IMR-90 (cell line): ENCODE measurements at regions not wholly inside any gene's neighbourhood (a gene's known extent, or its start where the extent isn't known, plus 50 kb on each side); places are given as distances from the start of the nearest gene placed in this dataset.

ENCODE experiments used
- ATAC-seq: fragments of 200-7000 bp; cut with Tn5 transposase; 2 replicates; pipeline ENCODE4 v1.9.1; 2020; ENCODE audit warnings: low read depth, mild to moderate bottlenecking, moderate library complexity
- BruUV-seq: library from RNA; stranded (reverse); fragments of 400-500 nt; replicated peaks from 2 replicates; lab custom pipeline; 2021; lab: Mats Ljungman, UMichigan
- CTCF ChIA-PET: fragments of 300-600 bp; formaldehyde crosslinking; extraction: SDS; loops from one replicate; lab custom pipeline; 2021; ENCODE audit warnings: antibody characterized with exemption; lab: Yijun Ruan, JAX
- POLR2A ChIA-PET: fragments of 300-600 bp; sonication (Branson Sonifier 250); formaldehyde crosslinking; loops from one replicate; lab custom pipeline; 2022; ENCODE audit warnings: antibody characterized with exemption; ENCODE audit not compliant: unreplicated experiment; lab: Charles Lee
- DNase-seq: peaks from one replicate; pipeline ENCODE4 v3.0.0; 2013
- H2AFZ ChIP-seq: replicated peaks from 2 replicates; pipeline ENCODE3; 2013; ENCODE audit warnings: low read length, mild to moderate bottlenecking; ENCODE audit not compliant: poor library complexity
- H2AK5ac ChIP-seq: 2 replicates; pipeline ENCODE4 v1.6.1; 2013; ENCODE audit warnings: low read depth, low read length, inconsistent platforms
- H2AK9ac ChIP-seq: replicated peaks from 2 replicates; pipeline ENCODE3; 2013; ENCODE audit warnings: mild to moderate bottlenecking, low read depth, low read length, moderate library complexity; ENCODE audit not compliant: poor library complexity
- H2BK120ac ChIP-seq: 2 replicates; pipeline ENCODE4 v1.6.1; 2013; ENCODE audit warnings: low read depth, low read length, inconsistent platforms
- H2BK15ac ChIP-seq: 3 replicates; pipeline ENCODE4 v1.6.1; 2013; ENCODE audit warnings: low read depth, low read length, inconsistent platforms
- H2BK20ac ChIP-seq: 2 replicates; pipeline ENCODE4 v1.6.1; 2013; ENCODE audit warnings: low read depth, mild to moderate bottlenecking, inconsistent platforms, low read length, moderate library complexity
- H2BK5ac ChIP-seq: 2 replicates; pipeline ENCODE4 v1.6.1; 2013; ENCODE audit warnings: mild to moderate bottlenecking, low read depth, low read length, inconsistent platforms; ENCODE audit not compliant: poor library complexity, severe bottlenecking
- H3K14ac ChIP-seq: replicated peaks from 2 replicates; pipeline ENCODE4 v1.6.1; 2013; ENCODE audit warnings: low read depth, low read length, inconsistent platforms
- H3K18ac ChIP-seq: 2 replicates; pipeline ENCODE4 v1.6.1; 2013; ENCODE audit warnings: low read depth, low read length, control low read depth
- H3K23ac ChIP-seq: 2 replicates; pipeline ENCODE4 v1.6.1; 2013; ENCODE audit warnings: low read depth, low read length, inconsistent platforms
- H3K27ac ChIP-seq: 2 replicates; pipeline ENCODE4 v1.5.1; 2013; ENCODE audit warnings: mild to moderate bottlenecking, control low read depth, low read length; ENCODE audit not compliant: insufficient read depth
- H3K27me3 ChIP-seq: 2 replicates; pipeline ENCODE4 v1.6.1; 2013; ENCODE audit warnings: low read length; ENCODE audit not compliant: control insufficient read depth, insufficient read depth
- H3K36me3 ChIP-seq: 2 replicates; pipeline ENCODE4 v1.6.1; 2013; ENCODE audit warnings: low read length, mixed read lengths; ENCODE audit not compliant: control insufficient read depth, insufficient read depth
- H3K4ac ChIP-seq: 2 replicates; pipeline ENCODE4 v1.6.1; 2013; ENCODE audit warnings: low read depth, low read length, inconsistent platforms
- H3K4me1 ChIP-seq: 2 replicates; pipeline ENCODE4 v1.6.1; 2013; ENCODE audit warnings: low read length, mixed read lengths; ENCODE audit not compliant: control insufficient read depth, insufficient read depth
- H3K4me2 ChIP-seq: 2 replicates; pipeline ENCODE4 v1.6.1; 2013; ENCODE audit warnings: low read depth, mild to moderate bottlenecking, control low read depth, low read length, moderate library complexity
- H3K4me3 ChIP-seq: 2 replicates; pipeline ENCODE4 v1.5.1; 2013; ENCODE audit warnings: low read depth, mild to moderate bottlenecking, control low read depth, low read length, moderate library complexity; ENCODE audit not compliant: insufficient read depth
- H3K56ac ChIP-seq: 2 replicates; pipeline ENCODE4 v1.6.1; 2013; ENCODE audit warnings: low read length, inconsistent platforms; ENCODE audit not compliant: insufficient read depth; ENCODE audit errors: extremely low read depth
- H3K79me1 ChIP-seq, 2 experiments: 2 replicates each; pipeline ENCODE4 v1.6.1; 2013; ENCODE audit warnings: low read length in 2 of 2, inconsistent platforms in 1 of 2, low read depth in 1 of 2
- H3K9ac ChIP-seq: 2 replicates; pipeline ENCODE4 v1.6.1; 2013; ENCODE audit warnings: low read depth, low read length, control low read depth
- H3K9me1 ChIP-seq: 2 replicates; pipeline ENCODE4 v1.6.1; 2013; ENCODE audit warnings: low read length, inconsistent platforms; ENCODE audit not compliant: insufficient read depth
- H3K9me3 ChIP-seq: 2 replicates; pipeline ENCODE4 v1.6.1; 2013; ENCODE audit warnings: low read length; ENCODE audit not compliant: control insufficient read depth, insufficient read depth
- H4K20me1 ChIP-seq: 2 replicates; pipeline ENCODE4 v1.6.1; 2013; ENCODE audit warnings: low read length, inconsistent platforms; ENCODE audit not compliant: insufficient read depth
- H4K5ac ChIP-seq: 2 replicates; pipeline ENCODE4 v1.6.1; 2013; ENCODE audit warnings: mild to moderate bottlenecking, low read depth, low read length, control low read depth
- H4K8ac ChIP-seq, 2 experiments: 2 replicates each; pipeline ENCODE4 v1.6.1; 2013; ENCODE audit warnings: low read depth in 2 of 2, low read length in 2 of 2, control low read depth in 1 of 2, inconsistent platforms in 1 of 2
- H4K91ac ChIP-seq: 2 replicates; pipeline ENCODE4 v1.6.1; 2013; ENCODE audit warnings: low read depth, low read length, inconsistent platforms; ENCODE audit not compliant: insufficient read depth
- BHLHE40 ChIP-seq: fragments of 150-350 bp; IDR thresholded peaks from 2 replicates; pipeline ENCODE4 v1.6.1; 2016; ENCODE audit warnings: mild to moderate bottlenecking, low read depth, low read length
- CEBPB ChIP-seq: IDR thresholded peaks from 2 replicates; pipeline ENCODE4 v1.6.1; 2012; ENCODE audit warnings: low read depth, low read length, improper control_type of control experiment
- FOS ChIP-seq: fragments of 150-350 bp; IDR thresholded peaks from 2 replicates; pipeline ENCODE4 v1.6.1; 2016; ENCODE audit warnings: low read depth, low read length
- MAZ ChIP-seq: IDR thresholded peaks from 2 replicates; pipeline ENCODE4 v1.6.1; 2012; ENCODE audit warnings: low read depth, mild to moderate bottlenecking, low read length, improper control_type of control experiment, moderate library complexity, borderline replicate concordance
- MXI1 ChIP-seq: IDR thresholded peaks from 2 replicates; pipeline ENCODE4 v1.6.1; 2012; ENCODE audit warnings: low read depth, mild to moderate bottlenecking, low read length, moderate library complexity, borderline replicate concordance
- NFE2L2 ChIP-seq: fragments of 150-350 bp; IDR thresholded peaks from 2 replicates; pipeline ENCODE4 v1.6.1; 2016; ENCODE audit warnings: low read depth, mild to moderate bottlenecking, low read length
- WGBS, 2 experiments: methylation state at CpG; one replicate each; pipeline versions ENCODE4 v1.1.5 to v1.1.7; 2013; ENCODE audit warnings: missing lambda C conversion rate in 2 of 2; ENCODE audit not compliant: insufficient read length in 1 of 2; ENCODE audit errors: extremely low coverage in 2 of 2; 5-methylcytosine and 5-hydroxymethylcytosine counted together
- dilution Hi-C: fragments of 300-500 bp; cut with HindIII; formaldehyde crosslinking; loops from one replicate; pipeline ENCODE4 v1.14.3; 2018; ENCODE audit warnings: low sequenced_read_pairs; ENCODE audit not compliant: unreplicated experiment
- in situ Hi-C: fragments of 300-500 bp; cut with MboI; formaldehyde crosslinking; loops from 3 replicates; pipeline ENCODE4 v1.14.3; 2019; ENCODE audit warnings: low sequenced_read_pairs, inconsistent platforms, mixed read lengths
- intact Hi-C: fragments of 100-400 bp; cut with micrococcal nuclease; formaldehyde crosslinking; loops from 2 replicates; pipeline ENCODE4 v1.10.0; 2022
- TF ChIP-seq, protein P1 (sequence below): fragments of 150-350 bp; IDR thresholded peaks from 2 replicates; pipeline ENCODE4 v1.6.1; 2017; ENCODE audit warnings: mild to moderate bottlenecking, antibody characterized with exemption, low read length, low read depth
- TF ChIP-seq, protein P2 (sequence below): fragments of 150-350 bp; IDR thresholded peaks from 2 replicates; pipeline ENCODE4 v1.6.1; 2016; ENCODE audit warnings: low read depth, mild to moderate bottlenecking, low read length, moderate library complexity, borderline replicate concordance

GRCh38 chr2:128684523-128684922 is 365.9 kb upstream of the HS6ST1 start:
- POLR2A ChIA-PET = no interaction called here

More at GRCh38 chr2:128684523-128684922, 365.9 kb upstream of the HS6ST1 start:
- intact Hi-C loops = no loop called here
- ATAC-seq (no peak), DNase-seq (no peak)
- H3K4me3 ChIP-seq = no peak overlapping the region
- no peak overlapping the region for H4K5ac ChIP-seq
- H4K20me1 ChIP-seq = no peaks in the 10 kb centered on the region
- no peak overlapping the region for H3K14ac ChIP-seq
- no peak overlapping the region for H2AFZ ChIP-seq
- no TSS peak for BruUV-seq
- no peak for TF ChIP-seq MXI1
- no peak for TF ChIP-seq CEBPB
- TF ChIP-seq MAZ = no peak
- TF ChIP-seq, protein P1, sequence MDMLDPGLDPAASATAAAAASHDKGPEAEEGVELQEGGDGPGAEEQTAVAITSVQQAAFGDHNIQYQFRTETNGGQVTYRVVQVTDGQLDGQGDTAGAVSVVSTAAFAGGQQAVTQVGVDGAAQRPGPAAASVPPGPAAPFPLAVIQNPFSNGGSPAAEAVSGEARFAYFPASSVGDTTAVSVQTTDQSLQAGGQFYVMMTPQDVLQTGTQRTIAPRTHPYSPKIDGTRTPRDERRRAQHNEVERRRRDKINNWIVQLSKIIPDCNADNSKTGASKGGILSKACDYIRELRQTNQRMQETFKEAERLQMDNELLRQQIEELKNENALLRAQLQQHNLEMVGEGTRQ = no peak
- TF ChIP-seq, protein P2, sequence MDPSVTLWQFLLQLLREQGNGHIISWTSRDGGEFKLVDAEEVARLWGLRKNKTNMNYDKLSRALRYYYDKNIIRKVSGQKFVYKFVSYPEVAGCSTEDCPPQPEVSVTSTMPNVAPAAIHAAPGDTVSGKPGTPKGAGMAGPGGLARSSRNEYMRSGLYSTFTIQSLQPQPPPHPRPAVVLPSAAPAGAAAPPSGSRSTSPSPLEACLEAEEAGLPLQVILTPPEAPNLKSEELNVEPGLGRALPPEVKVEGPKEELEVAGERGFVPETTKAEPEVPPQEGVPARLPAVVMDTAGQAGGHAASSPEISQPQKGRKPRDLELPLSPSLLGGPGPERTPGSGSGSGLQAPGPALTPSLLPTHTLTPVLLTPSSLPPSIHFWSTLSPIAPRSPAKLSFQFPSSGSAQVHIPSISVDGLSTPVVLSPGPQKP = no peak
- no peak for TF ChIP-seq FOS
- no peak for TF ChIP-seq BHLHE40
- TF ChIP-seq NFE2L2 = no peak
- no peak overlapping the region for H2AK5ac ChIP-seq
- no CpG with 5 or more reads among the region's 2 CpGs for WGBS, 2 experiments
- CTCF ChIA-PET = no interaction called here
- H3K23ac ChIP-seq = no peak overlapping the region
- H3K4me1 ChIP-seq = no peaks in the 10 kb centered on the region
- in situ Hi-C loops = no loop called here
- no peaks in the 10 kb centered on the region for H3K9me3 ChIP-seq
- no peak overlapping the region for H3K27ac ChIP-seq
- H3K27me3 ChIP-seq = peaks cover 9% of the 10 kb centered on the region; the same call in 1 of the 2 replicates
- no peak overlapping the region for H4K8ac ChIP-seq
- H2BK15ac ChIP-seq = no peak overlapping the region
- no peak overlapping the region for H2BK20ac ChIP-seq
- H3K9me1 ChIP-seq = no peaks in the 10 kb centered on the region
- H3K79me1 ChIP-seq = no peaks in the 10 kb centered on the region
- no peak overlapping the region for H2AK9ac ChIP-seq
- no peak overlapping the region for H3K18ac ChIP-seq
- H4K91ac ChIP-seq = no peak overlapping the region
- H3K9ac ChIP-seq = no peak overlapping the region
- no peak overlapping the region for H3K4me2 ChIP-seq
- no peak overlapping the region for H3K56ac ChIP-seq
- no peak overlapping the region for H2BK120ac ChIP-seq
- no peak overlapping the region for H3K4ac ChIP-seq
- dilution Hi-C loops = no loop called here
- H2BK5ac ChIP-seq = no peak overlapping the region
- no peaks in the 10 kb centered on the region for H3K36me3 ChIP-seq
